ENCODE measurements at regions not wholly inside any gene's neighbourhood (a gene's known extent, or its start where the extent isn't known, plus 50 kb on each side); places are given as distances from the start of the nearest gene placed in this dataset.

- no peak for TF ChIP-seq CTCF (IDR thresholded peaks at IDR 0.05; ENCODE audit: low read length)
- no peak for TF ChIP-seq EZH2 (IDR thresholded peaks at IDR 0.05; ENCODE audit: borderline replicate concordance, low read length)
These were observed 640.0 kb upstream of the ADGRL2 start for GRCh38 chr1:81160696-81161095.
